ENCODE measurements at regions not wholly inside any gene's neighbourhood (a gene's known extent, or its start where the extent isn't known, plus 50 kb on each side); places are given as distances from the start of the nearest gene placed in this dataset.

DNA sequence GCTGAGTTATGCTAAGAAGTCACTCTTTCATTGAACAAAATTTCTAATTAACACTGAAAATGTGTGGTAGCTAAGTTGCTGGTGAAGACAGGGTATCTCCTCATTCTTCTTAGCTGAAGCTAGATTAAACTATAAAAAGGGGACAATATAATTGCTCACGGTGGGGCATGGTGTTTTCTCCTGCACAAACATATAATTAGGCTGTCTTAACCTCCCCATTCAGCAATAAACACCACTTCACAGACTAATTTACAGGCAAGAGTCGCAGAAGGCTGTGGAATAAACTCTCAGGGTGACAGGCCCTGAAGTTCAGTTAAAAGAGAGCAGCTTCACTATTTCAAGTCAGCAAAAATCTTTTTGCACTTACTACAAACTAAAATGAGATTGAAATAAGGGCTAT lies 338.9 kb upstream of the NT5E start:
- TF ChIP-seq, protein P1, sequence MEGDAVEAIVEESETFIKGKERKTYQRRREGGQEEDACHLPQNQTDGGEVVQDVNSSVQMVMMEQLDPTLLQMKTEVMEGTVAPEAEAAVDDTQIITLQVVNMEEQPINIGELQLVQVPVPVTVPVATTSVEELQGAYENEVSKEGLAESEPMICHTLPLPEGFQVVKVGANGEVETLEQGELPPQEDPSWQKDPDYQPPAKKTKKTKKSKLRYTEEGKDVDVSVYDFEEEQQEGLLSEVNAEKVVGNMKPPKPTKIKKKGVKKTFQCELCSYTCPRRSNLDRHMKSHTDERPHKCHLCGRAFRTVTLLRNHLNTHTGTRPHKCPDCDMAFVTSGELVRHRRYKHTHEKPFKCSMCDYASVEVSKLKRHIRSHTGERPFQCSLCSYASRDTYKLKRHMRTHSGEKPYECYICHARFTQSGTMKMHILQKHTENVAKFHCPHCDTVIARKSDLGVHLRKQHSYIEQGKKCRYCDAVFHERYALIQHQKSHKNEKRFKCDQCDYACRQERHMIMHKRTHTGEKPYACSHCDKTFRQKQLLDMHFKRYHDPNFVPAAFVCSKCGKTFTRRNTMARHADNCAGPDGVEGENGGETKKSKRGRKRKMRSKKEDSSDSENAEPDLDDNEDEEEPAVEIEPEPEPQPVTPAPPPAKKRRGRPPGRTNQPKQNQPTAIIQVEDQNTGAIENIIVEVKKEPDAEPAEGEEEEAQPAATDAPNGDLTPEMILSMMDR (IDR thresholded peaks at IDR 0.05; ENCODE audit: low read depth, low read length, poor library complexity, severe bottlenecking): no peak
- no peak for TF ChIP-seq EZH2phosphoT487 (IDR thresholded peaks at IDR 0.05; ENCODE audit: borderline replicate concordance, low read length)

Measured in DOHH2 (cell line).